H9 (cell line): ENCODE measurements at regions not wholly inside any gene's neighbourhood (a gene's known extent, or its start where the extent isn't known, plus 50 kb on each side); places are given as distances from the start of the nearest gene placed in this dataset.
"Not testable (repeated sequence)": the region's sequence is repeated elsewhere in the genome, so short reads cannot be mapped to it uniquely, and the experiment has no call there.

Experiments
- DNase-seq: peaks from one replicate; pipeline ENCODE4 v3.0.0-alpha.2; 2017
- H2AFZ ChIP-seq: one replicate; pipeline ENCODE4 v1.6.1; 2013; ENCODE audit warnings: mild to moderate bottlenecking, low read length, control low read depth, moderate library complexity
- H2AK5ac ChIP-seq: 2 replicates; pipeline ENCODE4 v1.6.1; 2013; ENCODE audit warnings: low read length, control low read depth, mixed read lengths; ENCODE audit not compliant: insufficient read length
- H2BK120ac ChIP-seq: one replicate; pipeline ENCODE4 v1.6.1; 2013; ENCODE audit warnings: low read depth, mild to moderate bottlenecking, low read length, control low read depth, inconsistent platforms; ENCODE audit not compliant: poor library complexity, severe bottlenecking
- H2BK12ac ChIP-seq: 2 replicates; pipeline ENCODE4 v1.6.1; 2013; ENCODE audit warnings: low read length, control low read depth, mixed read lengths, low read depth; ENCODE audit not compliant: insufficient read length
- H2BK15ac ChIP-seq: 2 replicates; pipeline ENCODE4 v1.6.1; 2013; ENCODE audit warnings: low read depth, low read length, control low read depth
- H2BK20ac ChIP-seq: one replicate; pipeline ENCODE4 v1.6.1; 2013; ENCODE audit warnings: low read depth, mild to moderate bottlenecking, low read length, control low read depth, inconsistent platforms; ENCODE audit not compliant: poor library complexity, severe bottlenecking
- H2BK5ac ChIP-seq: 2 replicates; pipeline ENCODE4 v1.6.1; 2013; ENCODE audit warnings: low read length, control low read depth, mixed read lengths; ENCODE audit not compliant: insufficient read length
- H3K14ac ChIP-seq: 2 replicates; pipeline ENCODE4 v1.6.1; 2013; ENCODE audit warnings: low read length, control low read depth; ENCODE audit not compliant: insufficient read depth
- H3K18ac ChIP-seq: 2 replicates; pipeline ENCODE4 v1.6.1; 2013; ENCODE audit warnings: low read depth, mild to moderate bottlenecking, mixed read lengths, low read length, control low read depth; ENCODE audit not compliant: insufficient read length
- H3K23ac ChIP-seq: 2 replicates; pipeline ENCODE4 v1.6.1; 2013; ENCODE audit warnings: low read length, control low read depth, mixed read lengths, low read depth; ENCODE audit not compliant: insufficient read length
- H3K23me2 ChIP-seq: 2 replicates; pipeline ENCODE4 v1.6.1; 2013; ENCODE audit warnings: low read depth, mild to moderate bottlenecking, mixed read lengths, low read length, control low read depth; ENCODE audit not compliant: insufficient read length, poor library complexity, severe bottlenecking
- H3K27ac ChIP-seq: 2 replicates; pipeline ENCODE4 v1.5.1; 2013; ENCODE audit warnings: low read length, control low read depth, mixed read lengths, low read depth; ENCODE audit not compliant: insufficient read length
- H3K27me3 ChIP-seq: 2 replicates; pipeline ENCODE4 v1.6.1; 2013; ENCODE audit warnings: low read length, control low read depth, inconsistent platforms; ENCODE audit not compliant: insufficient read depth
- H3K4ac ChIP-seq: 2 replicates; pipeline ENCODE4 v1.6.1; 2013; ENCODE audit warnings: low read depth, mild to moderate bottlenecking, control low read depth, inconsistent platforms, low read length, moderate library complexity
- H3K4me1 ChIP-seq: 2 replicates; pipeline ENCODE4 v1.6.1; 2013; ENCODE audit warnings: low read length, control low read depth, inconsistent platforms; ENCODE audit not compliant: insufficient read depth
- H3K4me2 ChIP-seq: 2 replicates; pipeline ENCODE4 v1.6.1; 2013; ENCODE audit warnings: low read length, control low read depth, mixed read lengths; ENCODE audit not compliant: insufficient read length, insufficient read depth
- H3K56ac ChIP-seq: 2 replicates; pipeline ENCODE4 v1.6.1; 2013; ENCODE audit warnings: low read depth, mild to moderate bottlenecking, mixed read lengths, low read length, control low read depth; ENCODE audit not compliant: insufficient read length
- H3K79me1 ChIP-seq: 2 replicates; pipeline ENCODE4 v1.6.1; 2013; ENCODE audit warnings: low read depth, mild to moderate bottlenecking, moderate library complexity, low read length, control low read depth, inconsistent platforms; ENCODE audit not compliant: insufficient read depth, poor library complexity, severe bottlenecking
- H3K79me2 ChIP-seq: 2 replicates; pipeline ENCODE4 v1.6.1; 2013; ENCODE audit warnings: low read length, control low read depth, inconsistent platforms; ENCODE audit not compliant: insufficient read depth
- H3K9ac ChIP-seq: 2 replicates; pipeline ENCODE4 v1.6.1; 2013; ENCODE audit warnings: low read length, control low read depth, mixed read lengths; ENCODE audit not compliant: insufficient read length; ENCODE audit errors: extremely low read depth
- H3K9me3 ChIP-seq: one replicate; pipeline ENCODE4 v1.6.1; 2013; ENCODE audit warnings: low read depth, low read length, inconsistent platforms; ENCODE audit not compliant: control insufficient read depth
- H3T11ph ChIP-seq: one replicate; pipeline ENCODE4 v1.6.1; 2013; ENCODE audit warnings: mild to moderate bottlenecking, low read length, control low read depth, inconsistent platforms
- H4K20me1 ChIP-seq: one replicate; pipeline ENCODE4 v1.6.1; 2013; ENCODE audit not compliant: control insufficient read depth, insufficient read length, insufficient read depth
- H4K5ac ChIP-seq: 2 replicates; pipeline ENCODE4 v1.6.1; 2013; ENCODE audit warnings: low read depth, mild to moderate bottlenecking, mixed read lengths, low read length, control low read depth; ENCODE audit not compliant: insufficient read length
- H4K8ac ChIP-seq: replicated peaks from 2 replicates; pipeline ENCODE4 v1.6.1; 2013; ENCODE audit warnings: low read length, control low read depth, mixed read lengths, low read depth; ENCODE audit not compliant: insufficient read length
- H4K91ac ChIP-seq: 2 replicates; pipeline ENCODE4 v1.6.1; 2013; ENCODE audit warnings: low read depth, mild to moderate bottlenecking, moderate library complexity, mixed read lengths, low read length, control low read depth; ENCODE audit not compliant: insufficient read length
- H3K27ac Mint-ChIP-seq, 3 experiments: 2 replicates in 2 of 3; 3 replicates in 1 of 3; pipeline ENCODE4 v1.8.0; 2020 to 2021; ENCODE audit warnings: mixed read lengths in 3 of 3, mild to moderate bottlenecking in 1 of 3, moderate library complexity in 1 of 3
- H3K27me3 Mint-ChIP-seq: 2 replicates; pipeline ENCODE4 v1.8.0; 2021; ENCODE audit warnings: low read depth, mild to moderate bottlenecking, moderate library complexity, mixed read lengths
- H3K36me3 Mint-ChIP-seq, 3 experiments: 2 replicates in 2 of 3; 3 replicates in 1 of 3; pipeline ENCODE4 v1.8.0; 2020 to 2021; ENCODE audit warnings: low read depth in 3 of 3, mixed read lengths in 3 of 3; ENCODE audit not compliant: insufficient read depth in 1 of 3
- H3K4me1 Mint-ChIP-seq, 2 experiments: 2 replicates each; pipeline ENCODE4 v1.8.0; 2020; ENCODE audit warnings: mixed read lengths in 2 of 2
- H3K4me3 Mint-ChIP-seq, 2 experiments: 2 replicates in 1 of 2; 3 replicates in 1 of 2; pipeline ENCODE4 v1.8.0; 2020 to 2021; ENCODE audit warnings: mild to moderate bottlenecking in 2 of 2, mixed read lengths in 2 of 2, moderate library complexity in 1 of 2
- H3K9me3 Mint-ChIP-seq, 2 experiments: 2 replicates in 1 of 2; 3 replicates in 1 of 2; pipeline ENCODE4 v1.8.0; 2020; ENCODE audit warnings: mild to moderate bottlenecking in 2 of 2, mixed read lengths in 2 of 2, moderate library complexity in 1 of 2
- CTCF ChIP-seq: fragments of 200-600 bp; sonication (generic); conservative IDR thresholded peaks from 3 replicates; pipeline ENCODE4 v1.8.0; 2021; ENCODE audit warnings: antibody characterized with exemption, mild to moderate bottlenecking
- WGBS: extraction: QIAGEN DNeasy Blood & Tissue Kit; methylation state at CpG from one replicate; pipeline ENCODE4 v1.1.7; 2013; ENCODE audit warnings: missing lambda C conversion rate, low lambda C conversion rate, mixed read lengths; ENCODE audit not compliant: insufficient read length; ENCODE audit errors: extremely low coverage; 5-methylcytosine and 5-hydroxymethylcytosine counted together

- not testable (repeated sequence) for H2AK5ac ChIP-seq, H3K27ac Mint-ChIP-seq, H3K23ac ChIP-seq, H3K4me1 ChIP-seq, H3K4me3 Mint-ChIP-seq, H3K9me3 ChIP-seq, H4K5ac ChIP-seq, DNase-seq, H3K4me2 ChIP-seq, H2AFZ ChIP-seq, H2BK20ac ChIP-seq, H3K4ac ChIP-seq, H2BK120ac ChIP-seq, H3K4me1 Mint-ChIP-seq, H3K56ac ChIP-seq, H3K36me3 Mint-ChIP-seq, H3K79me2 ChIP-seq, H3K14ac ChIP-seq, H2BK5ac ChIP-seq, H4K20me1 ChIP-seq, H3T11ph ChIP-seq, H3K27me3 ChIP-seq, H3K23me2 ChIP-seq, H4K91ac ChIP-seq, H3K9me3 Mint-ChIP-seq, H3K9ac ChIP-seq, H3K79me1 ChIP-seq, H3K27me3 Mint-ChIP-seq, H3K18ac ChIP-seq, H4K8ac ChIP-seq, H2BK12ac ChIP-seq, H3K27ac ChIP-seq, H2BK15ac ChIP-seq
- 0 out of 3 replicates have a peak, but pooled peaks have one; percentile 26 for TF ChIP-seq CTCF
- no CpG with 5 or more reads among the region's 16 CpGs for WGBS
Measured at GRCh38 chr10:50683198-50683751, 56.5 kb upstream of the ASAH2B start.

GRCh38 chr10:50680606-50681005, 56.9 kb upstream of the SGMS1 start:
- H3K27ac ChIP-seq, H3K4ac ChIP-seq, H3K27ac Mint-ChIP-seq, H2BK20ac ChIP-seq, H4K5ac ChIP-seq, H3K27me3 ChIP-seq, H3K23me2 ChIP-seq, H4K20me1 ChIP-seq, H2AK5ac ChIP-seq, H3K36me3 Mint-ChIP-seq, H2BK5ac ChIP-seq, DNase-seq, H2BK15ac ChIP-seq, H4K8ac ChIP-seq, H3K9ac ChIP-seq, H3K4me1 Mint-ChIP-seq, H3K9me3 Mint-ChIP-seq, H3K18ac ChIP-seq, H3K56ac ChIP-seq, H3K4me1 ChIP-seq, H3K4me3 Mint-ChIP-seq, H3T11ph ChIP-seq, H2AFZ ChIP-seq, H3K79me1 ChIP-seq, H2BK120ac ChIP-seq, H4K91ac ChIP-seq, H3K27me3 Mint-ChIP-seq, H3K79me2 ChIP-seq, H3K9me3 ChIP-seq, H2BK12ac ChIP-seq, H3K14ac ChIP-seq, H3K4me2 ChIP-seq, H3K23ac ChIP-seq: not testable (repeated sequence)
- no CpG with 5 or more reads among the region's 10 CpGs for WGBS
